22Rv1 (cell line): ENCODE measurements at regions not wholly inside any gene's neighbourhood (a gene's known extent, or its start where the extent isn't known, plus 50 kb on each side); places are given as distances from the start of the nearest gene placed in this dataset.

Source experiments
- H3K27ac ChIP-seq: fragments of 450-650 bp; 2 replicates; pipeline ENCODE4 v1.5.1; 2017
- CTCF ChIP-seq: fragments of 450-650 bp; IDR thresholded peaks from 2 replicates; pipeline ENCODE4 v1.5.1; 2017; ENCODE audit warnings: mild to moderate bottlenecking
- ZFX ChIP-seq: fragments of 450-650 bp; IDR thresholded peaks from 2 replicates; pipeline ENCODE4 v1.6.1; 2017; ENCODE audit warnings: antibody characterized with exemption, borderline replicate concordance

- TF ChIP-seq CTCF (no peak), ZFX (no peak)
- no peak overlapping the region for H3K27ac ChIP-seq
Observed at GRCh38 chr3:17990390-17990789, 248.0 kb upstream of the TBC1D5 start.

- no peak overlapping the region for H3K27ac ChIP-seq
- TF ChIP-seq ZFX, result no peak
Observed at GRCh38 chr3:17986348-17986816, 244.0 kb upstream of the TBC1D5 start.

DNA sequence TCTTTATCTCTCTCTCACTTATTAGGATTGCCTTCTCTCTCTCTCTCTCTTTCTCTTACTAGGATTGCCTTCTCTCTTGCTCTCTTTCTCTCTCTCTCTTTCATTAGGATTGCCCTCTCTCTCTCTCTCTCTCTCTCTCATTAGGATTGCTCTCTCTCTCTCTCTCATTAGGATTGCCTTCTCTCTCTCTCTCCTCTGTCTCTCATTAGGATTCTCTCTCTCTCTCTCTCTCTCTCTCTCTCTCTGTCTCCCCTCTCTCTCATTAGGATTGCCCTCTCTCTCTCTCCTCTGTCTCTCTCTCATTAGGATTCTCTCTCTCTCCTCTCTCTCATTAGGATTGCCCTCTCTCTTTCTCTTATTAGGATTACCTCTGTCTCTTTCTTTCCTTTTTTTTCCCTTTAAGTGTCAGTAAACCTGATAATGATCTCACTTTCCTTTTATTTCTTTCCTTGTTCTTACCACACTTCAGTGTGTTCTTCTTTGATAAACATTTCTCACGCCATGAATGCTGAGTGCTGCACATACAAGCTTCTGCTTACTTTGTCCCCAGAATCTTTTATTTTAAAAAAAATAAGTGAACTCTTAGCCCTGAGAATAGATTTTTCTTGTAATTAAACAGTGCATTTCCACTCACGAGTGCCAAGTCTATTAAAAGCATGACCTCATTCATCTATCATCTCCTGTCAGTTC, 243.4 kb upstream of the TBC1D5 start:
- no peak for TF ChIP-seq CTCF
- H3K27ac ChIP-seq, result no peak overlapping the region

- TF ChIP-seq CTCF (no peak), ZFX (no peak)
- H3K27ac ChIP-seq, result no peak overlapping the region
Observed at GRCh38 chr3:17983106-17983505, 240.7 kb upstream of the TBC1D5 start.

GRCh38 chr3:17982211-17982880, 239.9 kb upstream of the TBC1D5 start:
- TF ChIP-seq ZFX (no peak), CTCF (no peak)
- no peak overlapping the region for H3K27ac ChIP-seq

GRCh38 chr3:17980863-17981262, 238.4 kb upstream of the TBC1D5 start:
- no peak overlapping the region for H3K27ac ChIP-seq
- TF ChIP-seq CTCF (no peak), ZFX (no peak)

- TF ChIP-seq CTCF (no peak), ZFX (no peak)
- no peak overlapping the region for H3K27ac ChIP-seq
Observed at GRCh38 chr3:17979911-17980310, 237.5 kb upstream of the TBC1D5 start.
